H1 (cell line): ENCODE measurements at regions not wholly inside any gene's neighbourhood (a gene's known extent, or its start where the extent isn't known, plus 50 kb on each side); places are given as distances from the start of the nearest gene placed in this dataset.

Experiments used
- CTCF ChIA-PET: fragments of 300-600 bp; sonication (Branson Sonifier 250); formaldehyde crosslinking; loops from one replicate; lab custom pipeline; 2021; ENCODE audit not compliant: partially characterized antibody; lab: Charles Lee
- POLR2A ChIA-PET: fragments of 300-600 bp; sonication (Branson Sonifier 250); formaldehyde crosslinking; loops from one replicate; lab custom pipeline; 2021; ENCODE audit warnings: inconsistent platforms; ENCODE audit not compliant: partially characterized antibody; lab: Charles Lee
- DNase-seq, 2 experiments: peaks; one replicate each; pipeline versions ENCODE4 v3.0.0 to v3.0.0-alpha.2; 2010 to 2022; ENCODE audit warnings: low spot score in 2 of 2, low read depth in 1 of 2, mixed read lengths in 1 of 2
- FAIRE-seq: peaks from 2 replicates; lab custom pipeline; 2011; peaks lifted over from hg19 to GRCh38; lab: Jason Lieb, UNC
- H2AFZ ChIP-seq: 2 replicates; pipeline ENCODE4 v1.8.1; 2012; ENCODE audit warnings: low read length, inconsistent platforms
- H2AK5ac ChIP-seq: 2 replicates; pipeline ENCODE4 v1.6.1; 2013; ENCODE audit warnings: low read depth, low read length
- H2BK120ac ChIP-seq: replicated peaks from 2 replicates; pipeline ENCODE3; 2013; ENCODE audit warnings: low read depth, low read length, inconsistent platforms
- H2BK12ac ChIP-seq: 2 replicates; pipeline ENCODE4 v1.6.1; 2013; ENCODE audit warnings: low read depth, low read length
- H2BK15ac ChIP-seq: 2 replicates; pipeline ENCODE4 v1.6.1; 2013; ENCODE audit warnings: low read length
- H2BK20ac ChIP-seq: 2 replicates; pipeline ENCODE4 v1.6.1; 2013; ENCODE audit warnings: low read length
- H2BK5ac ChIP-seq: 2 replicates; pipeline ENCODE4 v1.6.1; 2013; ENCODE audit warnings: low read depth, low read length
- H3K14ac ChIP-seq: 2 replicates; pipeline ENCODE4 v1.6.1; 2013; ENCODE audit warnings: inconsistent platforms; ENCODE audit not compliant: insufficient read length
- H3K18ac ChIP-seq: 2 replicates; pipeline ENCODE4 v1.6.1; 2013; ENCODE audit warnings: low read length; ENCODE audit errors: extremely low read depth
- H3K23ac ChIP-seq: 2 replicates; pipeline ENCODE4 v1.6.1; 2013; ENCODE audit warnings: inconsistent platforms; ENCODE audit not compliant: insufficient read length
- H3K23me2 ChIP-seq: 2 replicates; pipeline ENCODE4 v1.6.1; 2013; ENCODE audit warnings: low read depth, low read length
- H3K27ac ChIP-seq: 2 replicates; pipeline ENCODE4 v1.6.1; 2011; ENCODE audit warnings: low read depth, low read length, inconsistent platforms
- H3K27me3 ChIP-seq, 4 experiments: replicated peaks in 1 of 4; 1 replicate in 1 of 4; 2 replicates in 3 of 4; pipeline versions ENCODE4 v1.6.1 to v1.8.1; 2011 to 2013; ENCODE audit warnings: low read length in 3 of 4, mild to moderate bottlenecking in 3 of 4, inconsistent platforms in 2 of 4, mixed read lengths in 2 of 4, moderate library complexity in 1 of 4; ENCODE audit not compliant: control insufficient read depth in 3 of 4, insufficient read depth in 3 of 4; ENCODE audit errors: extremely low read depth in 1 of 4
- H3K36me3 ChIP-seq, 4 experiments: 2 replicates each; pipeline versions ENCODE4 v1.6.1 to v1.8.1; 2011 to 2013; ENCODE audit warnings: mild to moderate bottlenecking in 4 of 4, low read length in 3 of 4, moderate library complexity in 2 of 4, control low read depth in 1 of 4, inconsistent platforms in 1 of 4; ENCODE audit not compliant: insufficient read depth in 4 of 4, control insufficient read depth in 2 of 4
- H3K4ac ChIP-seq: replicated peaks from 2 replicates; pipeline ENCODE3; 2013; ENCODE audit warnings: low read length, low read depth, mixed read lengths, inconsistent platforms; ENCODE audit not compliant: insufficient read length
- H3K4me1 ChIP-seq, 4 experiments: replicated peaks in 1 of 4; 1 replicate in 1 of 4; 2 replicates in 3 of 4; pipeline versions ENCODE4 v1.6.1 to v1.8.1; 2011 to 2013; ENCODE audit warnings: low read length in 3 of 4, inconsistent platforms in 2 of 4, mixed read lengths in 1 of 4; ENCODE audit not compliant: insufficient read depth in 4 of 4, control insufficient read depth in 3 of 4
- H3K4me2 ChIP-seq, 2 experiments: 2 replicates each; pipeline versions ENCODE4 v1.6.1 to v1.8.1; 2011 to 2013; ENCODE audit warnings: low read depth in 2 of 2, low read length in 2 of 2, control low read depth in 1 of 2, inconsistent platforms in 1 of 2, mild to moderate bottlenecking in 1 of 2; ENCODE audit not compliant: insufficient read depth in 1 of 2
- H3K4me3 ChIP-seq, 4 experiments: fragments of 200-600, 300-600 bp in 1 of 4; sonication (generic), shearing (Covaris generic), sonication (Bioruptor Twin) in 1 of 4; 2 replicates each; pipeline versions ENCODE4 v1.5.1 to v1.8.1; 2011 to 2016; ENCODE audit warnings: low read length in 4 of 4, low read depth in 3 of 4, control low read depth in 2 of 4, inconsistent platforms in 2 of 4, mild to moderate bottlenecking in 2 of 4, mixed read lengths in 1 of 4, moderate library complexity in 1 of 4; ENCODE audit not compliant: insufficient read depth in 2 of 4; ENCODE audit errors: extremely low read depth in 1 of 4
- H3K56ac ChIP-seq: replicated peaks from 2 replicates; pipeline ENCODE3; 2013; ENCODE audit warnings: low read depth, mild to moderate bottlenecking, mixed read lengths, low read length, inconsistent platforms; ENCODE audit not compliant: insufficient read length
- H3K79me1 ChIP-seq: 2 replicates; pipeline ENCODE4 v1.6.1; 2013; ENCODE audit warnings: low read depth, low read length, control low read depth
- H3K79me2 ChIP-seq, 2 experiments: 2 replicates each; pipeline versions ENCODE4 v1.6.1 to v1.8.1; 2012 to 2013; ENCODE audit warnings: low read length in 2 of 2, mild to moderate bottlenecking in 2 of 2, inconsistent platforms in 1 of 2; ENCODE audit not compliant: insufficient read depth in 2 of 2, control insufficient read depth in 1 of 2
- H3K9ac ChIP-seq, 4 experiments: replicated peaks in 1 of 4; 1 replicate in 1 of 4; 2 replicates in 3 of 4; pipeline versions ENCODE4 v1.6.1 to v1.8.1; 2011 to 2013; ENCODE audit warnings: low read depth in 3 of 4, low read length in 3 of 4, control low read depth in 2 of 4, mild to moderate bottlenecking in 2 of 4, moderate library complexity in 2 of 4, inconsistent platforms in 1 of 4; ENCODE audit errors: extremely low read depth in 1 of 4
- H3K9me3 ChIP-seq, 2 experiments: 2 replicates each; pipeline versions ENCODE4 v1.6.1 to v1.8.1; 2012 to 2013; ENCODE audit warnings: mild to moderate bottlenecking in 2 of 2, moderate library complexity in 2 of 2, control low read depth in 1 of 2, inconsistent platforms in 1 of 2, low read depth in 1 of 2, low read length in 1 of 2, mixed read lengths in 1 of 2; ENCODE audit not compliant: insufficient read depth in 2 of 2
- H4K20me1 ChIP-seq, 2 experiments: replicated peaks in 1 of 2; 2 replicates each; pipeline versions ENCODE3 to v1.8.1; 2011 to 2013; ENCODE audit warnings: inconsistent platforms in 2 of 2, low read length in 2 of 2, mild to moderate bottlenecking in 1 of 2; ENCODE audit not compliant: insufficient read depth in 2 of 2, control insufficient read depth in 1 of 2
- H4K5ac ChIP-seq: 2 replicates; pipeline ENCODE4 v1.6.1; 2013; ENCODE audit warnings: low read length, low read depth, mixed read lengths, inconsistent platforms; ENCODE audit not compliant: insufficient read length
- H4K8ac ChIP-seq: 2 replicates; pipeline ENCODE4 v1.8.0; 2013; ENCODE audit warnings: mild to moderate bottlenecking, moderate library complexity, low read length, inconsistent platforms; ENCODE audit not compliant: insufficient read depth; ENCODE audit errors: extremely low read depth
- H4K91ac ChIP-seq: replicated peaks from 2 replicates; pipeline ENCODE3; 2013; ENCODE audit warnings: low read length, mixed read lengths, inconsistent platforms; ENCODE audit not compliant: insufficient read length
- CHD1 ChIP-seq: IDR thresholded peaks from 2 replicates; pipeline ENCODE4 v1.6.1; 2012; ENCODE audit warnings: low read depth, low read length, improper control_type of control experiment
- CTCF ChIP-seq, 3 experiments: IDR thresholded peaks; 1 replicate in 2 of 3; 2 replicates in 1 of 3; pipeline versions ENCODE4 v1.5.1 to v1.6.1; 2011; ENCODE audit warnings: low read length in 3 of 3, mild to moderate bottlenecking in 3 of 3, inconsistent platforms in 2 of 3, low read depth in 1 of 3, moderate library complexity in 1 of 3; ENCODE audit not compliant: insufficient read depth in 1 of 3; ENCODE audit errors: control extremely low read depth in 1 of 3
- EZH2 ChIP-seq: fragments of 200-600 bp; sonication (generic); IDR thresholded peaks from 2 replicates; pipeline ENCODE4 v1.7.1; 2012; ENCODE audit warnings: low read depth, mild to moderate bottlenecking, moderate library complexity, low read length, inconsistent platforms; ENCODE audit not compliant: severe bottlenecking
- GABPA ChIP-seq: IDR thresholded peaks from 2 replicates; pipeline ENCODE4 v1.6.1; 2011; ENCODE audit warnings: mild to moderate bottlenecking, low read length, moderate library complexity, borderline replicate concordance; ENCODE audit not compliant: insufficient read depth
- KDM4A ChIP-seq: IDR thresholded peaks from one replicate; pipeline ENCODE4 v1.7.1; 2012; ENCODE audit warnings: low read depth, mild to moderate bottlenecking, moderate library complexity, low read length, inconsistent platforms; ENCODE audit not compliant: severe bottlenecking
- MAFK ChIP-seq: IDR thresholded peaks from 2 replicates; pipeline ENCODE4 v1.6.1; 2012; ENCODE audit warnings: low read depth, mild to moderate bottlenecking, improper control_type of control experiment, low read length
- POLR2A ChIP-seq, 2 experiments: IDR thresholded peaks; 1 replicate in 1 of 2; 2 replicates in 1 of 2; pipeline ENCODE4 v1.6.1; 2011; ENCODE audit warnings: low read depth in 2 of 2, low read length in 2 of 2, mild to moderate bottlenecking in 2 of 2; ENCODE audit errors: control extremely low read depth in 1 of 2
- SIN3A ChIP-seq, 2 experiments: IDR thresholded peaks in 1 of 2; conservative IDR thresholded peaks in 1 of 2; 2 replicates each; pipeline ENCODE4 v1.6.1; 2011 to 2012; ENCODE audit warnings: low read length in 2 of 2, improper control_type of control experiment in 1 of 2, low read depth in 1 of 2, mild to moderate bottlenecking in 1 of 2
- SIRT6 ChIP-seq: IDR thresholded peaks from one replicate; pipeline ENCODE4 v1.7.1; 2012; ENCODE audit warnings: low read length, inconsistent platforms
- ZNF274 ChIP-seq: IDR thresholded peaks from 2 replicates; pipeline ENCODE4 v1.7.0; 2012; ENCODE audit warnings: low read length, borderline replicate concordance; ENCODE audit errors: extremely low read depth
- WGBS, 2 experiments: shearing (Covaris generic) in 1 of 2; methylation state at CpG; one replicate each; pipeline versions ENCODE4 v1.1.6 to v1.1.7; 2013 to 2015; ENCODE audit warnings: low lambda C conversion rate in 2 of 2, mixed read lengths in 2 of 2, inconsistent platforms in 1 of 2, low coverage in 1 of 2, missing lambda C conversion rate in 1 of 2; ENCODE audit not compliant: insufficient replicate concordance in 2 of 2, insufficient coverage in 1 of 2, insufficient read length in 1 of 2; ENCODE audit errors: extremely low coverage in 1 of 2, missing lambda C conversion rate in 1 of 2; 5-methylcytosine and 5-hydroxymethylcytosine counted together

GRCh38 chr7:153852261-153852660 is 199.9 kb upstream of the DPP6 start:
- Histone ChIP-seq H2BK12ac (no peak overlapping the region), H2BK120ac (no peak overlapping the region), H3K14ac (no peak overlapping the region), H2BK15ac (no peak overlapping the region), H3K56ac (no peak overlapping the region), H3K27ac (no peak overlapping the region), H2AK5ac (no peak overlapping the region), H3K4me1 (no peaks in the 10 kb centered on the region), H2AFZ (no peak overlapping the region), H4K20me1 (no peaks in the 10 kb centered on the region), H3K9ac (no peak overlapping the region), H3K18ac (no peak overlapping the region), H2BK5ac (no peak overlapping the region), H3K4me2 (no peak overlapping the region), H4K91ac (no peak overlapping the region), H3K79me2 (no peaks in the 10 kb centered on the region), H3K9me3 (peaks cover 21 to 36% of the 10 kb centered on the region in 2 experiments), H4K8ac (no peak overlapping the region), H3K79me1 (no peaks in the 10 kb centered on the region), H3K4me3 (no peak overlapping the region), H2BK20ac (no peak overlapping the region), H3K4ac (no peak overlapping the region), H3K23ac (no peak overlapping the region), H3K27me3 (no peaks in the 10 kb centered on the region), H4K5ac (no peak overlapping the region), H3K36me3 (no peaks in the 10 kb centered on the region), H3K23me2 (no peaks in the 10 kb centered on the region)
- 87% methylated on average over 4 of the region's 4 CpGs; no CpG with 5 or more reads in 1 of the 2 experiments for WGBS, 2 experiments
- POLR2A ChIA-PET = no interaction called here
- TF ChIP-seq ZNF274 (no peak), CTCF (IDR thresholded peaks at IDR 0.05; ENCODE audit: control extremely low read depth in 1 of 3, insufficient read depth in 1 of 3, low read depth in 1 of 3, low read length in 3 of 3) (no peak), EZH2 (no peak), MAFK (no peak), POLR2A (IDR thresholded peaks at IDR 0.05; ENCODE audit: control extremely low read depth in 1 of 2, low read depth in 2 of 2, low read length in 2 of 2) (no peak), SIRT6 (no peak), CHD1 (no peak), KDM4A (no peak), SIN3A (conservative IDR thresholded peaks at IDR 0.05 in 1 of 2, IDR thresholded peaks at IDR 0.05 in 1 of 2; ENCODE audit: low read depth in 1 of 2, low read length in 2 of 2) (no peak), GABPA (no peak)
- FAIRE-seq (no peak), DNase-seq (no peak)
- CTCF ChIA-PET = no interaction called here
